RPMI8226 (cell line): ENCODE measurements at regions not wholly inside any gene's neighbourhood (a gene's known extent, or its start where the extent isn't known, plus 50 kb on each side); places are given as distances from the start of the nearest gene placed in this dataset.
"Not testable (repeated sequence)": the region's sequence is repeated elsewhere in the genome, so short reads cannot be mapped to it uniquely, and the experiment has no call there.

Experiments used
- DNase-seq: peaks from one replicate; pipeline ENCODE4 v3.0.0-alpha.2; 2015

DNA sequence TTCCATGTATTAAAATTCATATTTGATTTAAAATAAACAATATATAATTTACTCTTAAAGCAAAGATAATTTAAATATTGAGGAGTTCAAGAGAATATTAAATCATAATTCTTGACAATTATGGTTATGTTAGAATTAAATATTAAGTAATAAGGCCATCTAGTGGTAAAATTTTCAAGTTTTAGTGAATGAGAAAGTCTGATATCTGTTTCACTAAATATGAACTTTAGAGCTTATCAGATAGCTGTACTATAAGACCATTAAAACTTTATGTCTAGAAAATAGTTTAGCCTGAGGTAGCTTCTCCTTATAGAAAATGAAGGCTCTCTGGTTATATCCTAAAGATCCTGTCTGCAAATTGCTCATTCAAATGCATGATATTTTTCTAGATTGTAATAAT lies 152.1 kb upstream of the PRSS12 start:
- DNase-seq, result not testable (repeated sequence)

DNA sequence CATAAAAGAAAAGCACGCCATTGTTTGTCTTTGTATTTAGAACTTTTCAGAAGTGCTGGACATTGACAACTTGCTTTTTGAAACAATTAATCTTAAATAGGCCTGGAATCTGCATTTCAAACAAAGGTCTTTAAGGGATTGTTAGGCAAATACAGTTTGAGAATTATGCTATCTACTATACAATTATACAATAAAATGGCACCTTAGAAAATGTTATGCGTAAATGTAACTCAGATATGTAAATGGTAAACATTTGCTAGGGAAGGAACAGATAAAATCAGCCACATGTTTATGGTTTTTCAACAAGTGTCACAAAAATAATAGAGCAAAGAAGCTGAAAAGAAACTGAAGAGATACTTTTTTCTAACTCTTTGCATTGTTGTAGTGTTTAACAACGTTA lies 152.7 kb upstream of the PRSS12 start:
- not testable (repeated sequence) for DNase-seq

DNA sequence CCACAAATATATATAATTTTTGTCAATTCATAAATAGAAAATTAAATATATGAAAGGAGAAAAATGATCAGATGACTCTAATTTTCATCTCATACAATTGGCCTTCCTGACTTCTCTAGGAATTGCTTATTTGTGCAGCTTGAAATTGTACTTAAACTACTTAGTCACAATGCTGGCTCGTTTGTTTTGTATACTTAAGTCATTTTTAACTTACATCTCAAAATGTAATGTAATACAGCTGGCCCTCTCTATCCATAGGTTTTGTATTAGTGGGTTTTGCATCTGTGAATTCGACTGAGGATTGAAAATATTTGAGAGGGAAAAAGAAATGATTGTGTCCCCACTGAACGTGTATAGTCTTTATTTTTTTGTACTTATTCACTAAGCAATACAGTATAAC lies 160.1 kb upstream of the PRSS12 start:
- DNase-seq, result not testable (repeated sequence)

DNA sequence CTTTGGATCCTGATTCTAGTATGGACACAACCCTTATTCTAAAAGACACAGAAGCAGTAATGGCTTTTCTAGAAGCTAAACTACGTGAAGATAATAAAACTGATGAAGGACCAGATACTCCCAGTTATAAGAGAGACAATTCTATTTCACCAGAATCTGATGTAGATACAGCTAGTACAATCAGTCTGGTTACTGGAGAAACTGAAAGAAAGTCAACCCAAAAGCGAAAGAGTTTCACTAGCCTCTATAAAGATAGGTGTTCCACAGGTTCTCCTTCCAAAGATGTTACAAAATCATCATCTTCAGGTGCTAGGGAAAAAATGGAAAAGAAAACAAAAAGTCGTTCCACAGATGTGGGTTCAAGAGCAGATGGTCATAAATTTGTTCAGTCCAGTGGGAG lies 161.5 kb upstream of the PRSS12 start:
- DNase-seq, result not testable (repeated sequence)

DNA sequence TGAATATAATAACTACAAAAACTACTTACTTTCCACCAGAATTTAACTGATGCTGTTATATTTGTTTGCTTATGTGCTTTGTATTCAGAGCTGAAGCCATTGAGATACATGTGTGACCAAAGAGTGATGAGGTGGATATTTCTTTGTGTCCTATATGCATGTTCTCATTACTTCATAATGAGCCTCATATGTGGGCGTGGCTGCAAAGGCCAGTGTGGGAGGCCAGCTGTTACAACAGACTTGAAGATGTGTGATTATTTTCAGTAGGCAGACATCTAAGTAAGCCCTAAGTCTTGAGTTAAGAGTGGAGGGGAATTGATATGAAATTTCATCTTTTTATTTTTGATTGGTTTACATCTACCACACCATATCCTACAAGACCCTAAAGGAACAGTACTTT lies 163.3 kb upstream of the PRSS12 start:
- DNase-seq, result not testable (repeated sequence)

DNA sequence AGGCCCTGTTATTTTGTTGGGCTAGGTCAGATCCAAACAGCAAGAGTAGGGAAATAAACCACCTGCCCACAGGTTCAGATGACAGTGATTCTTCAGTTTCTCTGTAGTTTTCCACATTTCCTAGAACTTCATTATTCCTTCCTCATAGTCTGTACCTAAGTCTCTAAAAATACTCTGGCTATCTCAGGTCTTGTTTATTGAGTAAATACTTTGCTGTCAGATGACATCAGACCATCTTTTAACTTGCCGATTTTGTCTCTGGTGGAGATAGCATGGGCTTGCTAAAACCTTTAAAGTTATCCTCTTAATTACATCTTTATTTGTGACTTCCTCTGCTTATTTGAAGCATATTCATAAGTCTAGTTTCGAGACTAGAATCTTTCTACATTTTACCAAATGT lies 155.1 kb upstream of the METTL14 start:
- not testable (repeated sequence) for DNase-seq

DNA sequence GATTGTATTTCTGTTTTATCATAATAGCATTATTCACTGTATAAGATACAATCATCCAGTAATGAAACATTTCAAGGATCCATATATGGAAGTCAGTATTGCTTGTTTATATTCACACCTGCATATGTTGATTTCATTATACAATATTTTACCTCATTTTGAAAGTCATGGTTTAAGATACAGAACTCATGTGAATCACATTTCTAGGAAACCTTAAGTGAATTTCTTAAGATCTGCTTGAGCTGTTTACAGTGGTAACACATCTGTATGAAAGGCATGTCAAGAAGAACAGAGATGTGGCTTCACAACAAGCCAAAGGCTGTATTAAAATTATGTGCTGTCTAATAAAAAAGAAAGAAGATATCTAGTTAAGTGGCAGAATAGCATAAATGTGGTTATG lies 153.2 kb upstream of the METTL14 start:
- not testable (repeated sequence) for DNase-seq

DNA sequence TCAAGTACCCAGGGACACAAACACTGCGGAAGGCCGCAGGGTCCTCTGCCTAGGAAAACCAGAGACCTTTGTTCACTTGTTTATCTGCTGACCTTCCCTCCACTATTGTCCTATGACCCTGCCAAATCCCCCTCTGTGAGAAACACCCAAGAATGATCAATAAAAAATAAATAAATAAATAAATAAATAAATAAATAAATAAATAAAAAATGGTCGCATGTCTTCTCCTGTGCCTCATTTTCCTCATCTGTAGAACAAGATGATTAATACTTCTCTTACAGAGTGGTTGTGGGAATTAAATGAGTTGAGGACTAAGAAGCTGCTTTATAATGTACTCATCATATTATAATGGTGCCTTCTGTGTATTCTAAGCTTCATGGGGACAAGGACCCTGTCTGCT lies 149.4 kb upstream of the METTL14 start:
- DNase-seq, result not testable (repeated sequence)

DNA sequence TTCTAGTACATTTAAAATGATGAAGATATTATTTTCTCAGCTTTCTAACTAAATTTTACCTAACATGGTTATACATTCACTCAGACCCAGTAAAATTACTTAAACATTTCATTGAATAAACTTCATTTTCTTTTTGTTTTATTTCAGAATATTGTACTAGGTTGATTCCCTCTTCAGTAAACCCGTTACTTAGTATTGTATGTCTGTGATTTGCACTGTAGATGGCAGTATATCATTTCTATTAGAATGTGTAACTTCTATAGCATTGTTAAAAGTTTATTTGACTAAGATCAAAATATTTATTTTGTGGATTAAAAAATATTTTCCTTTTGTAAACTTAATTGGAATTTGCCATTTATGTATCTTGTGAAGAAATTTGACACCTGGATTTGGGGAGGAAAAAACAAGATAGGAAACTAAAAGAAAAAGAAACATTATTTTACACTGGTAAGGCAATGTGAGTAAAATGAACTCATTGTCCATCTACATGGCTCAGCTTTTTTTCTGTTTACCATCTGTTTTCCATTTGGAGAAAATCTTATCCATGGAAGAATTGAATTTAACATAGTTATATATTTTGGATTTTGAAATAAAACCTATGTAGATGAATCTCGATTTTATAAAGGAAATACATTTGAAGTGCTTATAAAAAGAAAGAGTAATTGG lies 145.6 kb upstream of the METTL14 start:
- peak; percentile 7 for DNase-seq

DNA sequence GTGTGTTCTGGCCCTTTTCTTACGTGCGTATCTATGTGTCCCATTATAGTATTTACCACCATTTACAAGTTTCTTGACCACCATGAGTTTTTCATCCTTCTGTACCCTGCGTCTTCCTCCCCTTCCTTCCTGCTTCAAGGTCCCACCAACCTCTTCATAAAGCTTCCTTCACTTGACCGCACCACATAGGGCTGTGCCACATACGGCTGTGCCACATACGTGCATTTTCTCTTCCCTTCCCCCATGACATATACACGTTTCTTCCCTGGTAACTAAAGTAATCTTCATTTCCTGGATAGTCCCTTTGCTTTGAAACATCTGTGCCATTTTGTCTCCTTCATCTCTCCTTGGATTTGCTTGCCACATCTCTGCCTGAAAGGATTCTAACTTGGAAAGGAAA lies 128.6 kb upstream of the METTL14 start:
- DNase-seq, result not testable (repeated sequence)

DNA sequence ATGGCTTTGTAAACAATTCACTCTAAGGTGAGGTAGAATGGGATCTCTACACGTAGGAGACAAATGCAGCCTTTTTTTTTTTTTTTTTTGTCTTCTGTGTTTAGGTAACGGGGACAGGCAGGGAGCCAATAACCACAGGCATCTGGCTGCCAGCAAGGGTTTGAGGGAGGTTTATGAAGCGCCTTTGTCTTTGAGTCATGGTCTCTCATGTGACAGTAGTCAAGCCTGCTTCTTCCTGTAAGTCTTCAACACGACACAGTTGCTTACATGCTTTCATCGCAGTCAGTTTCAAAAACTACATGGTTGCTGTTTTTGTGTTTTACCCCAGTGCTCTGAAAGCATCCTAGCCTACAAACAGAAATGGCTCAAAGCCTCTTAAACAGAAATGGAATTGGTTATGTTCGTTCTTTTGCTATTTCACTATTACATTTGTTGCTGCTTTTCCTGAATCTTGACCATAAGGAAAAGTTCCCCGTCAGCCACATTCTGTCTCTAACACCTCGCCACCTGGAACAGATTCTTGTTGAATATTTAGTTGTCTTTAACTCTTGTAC lies 127.8 kb upstream of the METTL14 start:
- DNase-seq, result peak; percentile 80

DNA sequence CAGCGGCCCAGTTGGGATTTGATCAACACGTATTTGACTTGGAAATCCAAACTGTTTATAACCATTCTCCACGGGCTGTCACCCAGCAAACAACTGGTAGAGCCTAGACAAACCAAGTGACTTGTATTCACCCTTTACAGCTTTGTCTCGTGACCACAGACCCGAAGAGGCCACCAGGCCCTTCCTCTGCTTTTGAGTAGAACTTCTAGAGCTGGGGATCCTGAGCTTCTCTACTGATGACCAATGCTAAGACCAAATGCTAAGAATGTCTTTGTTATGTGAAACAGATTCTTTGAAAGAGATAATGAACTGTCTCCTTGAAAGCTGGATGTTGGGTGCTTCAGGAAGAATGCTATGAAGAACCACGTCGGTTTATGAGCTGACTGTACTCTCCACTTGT lies 127.0 kb upstream of the METTL14 start:
- DNase-seq, result not testable (repeated sequence)

DNA sequence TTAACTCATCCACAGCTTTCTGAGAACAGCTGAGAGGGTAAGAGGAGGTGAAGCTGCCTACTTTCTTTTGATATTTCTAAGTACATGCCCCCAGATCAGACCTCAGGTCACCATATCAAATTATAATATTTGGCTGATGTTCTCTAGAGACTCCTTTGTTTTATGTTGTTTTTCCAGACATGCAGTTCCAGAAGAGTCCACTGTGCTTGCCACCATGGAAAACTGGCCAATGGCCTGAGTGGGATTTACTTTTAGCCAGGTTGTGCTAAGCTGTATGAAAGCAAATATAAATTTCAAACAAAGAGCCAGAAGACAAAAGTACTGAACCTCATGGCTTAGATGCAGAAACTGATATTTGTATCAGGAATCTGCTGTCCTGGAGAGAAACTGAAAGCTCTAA lies 123.6 kb upstream of the METTL14 start:
- not testable (repeated sequence) for DNase-seq

DNA sequence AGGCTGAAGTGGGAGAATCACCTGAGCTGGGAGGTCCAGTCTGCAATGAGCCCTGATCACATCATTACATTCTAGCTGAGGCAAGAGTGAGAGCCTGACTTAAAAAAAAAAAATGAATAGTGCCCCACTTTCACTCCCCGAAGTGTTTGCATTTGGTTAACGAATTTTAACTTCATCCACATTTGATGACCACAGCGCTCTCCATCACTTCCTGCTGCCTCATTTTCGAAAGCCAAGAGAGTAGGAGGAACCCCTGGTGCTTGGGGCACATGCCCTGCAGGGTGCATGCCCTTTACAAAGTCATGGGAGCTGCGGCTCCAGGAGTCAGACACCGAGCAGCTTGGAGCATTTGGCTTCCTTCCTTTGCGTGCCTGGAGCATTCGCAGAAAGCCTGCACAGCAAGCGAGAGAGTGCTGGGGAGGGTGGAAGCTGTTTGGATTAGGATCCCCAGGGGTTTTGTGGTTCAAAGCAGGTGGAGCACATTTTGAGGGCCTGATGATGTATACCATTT lies 119.1 kb upstream of the METTL14 start:
- peak; percentile 9 for DNase-seq

DNA sequence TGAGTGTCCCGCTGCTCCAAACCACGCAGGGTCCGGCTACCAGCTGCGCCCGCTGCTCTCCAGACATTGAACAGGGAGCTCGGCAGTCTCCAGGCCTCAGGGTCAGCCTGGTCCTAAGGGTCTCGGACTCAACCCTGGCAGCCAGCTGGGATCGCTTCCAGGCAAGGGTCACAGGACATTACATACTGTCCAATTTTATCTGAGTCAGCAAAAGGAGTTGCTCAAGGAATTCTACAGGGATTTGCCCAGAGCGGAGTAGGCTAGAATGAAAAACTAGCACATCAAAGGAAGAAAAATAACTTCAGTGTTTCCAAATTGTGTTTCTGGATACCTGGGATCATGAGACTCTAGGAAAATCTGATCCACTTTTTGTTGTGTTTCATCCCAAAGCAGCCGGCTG lies 112.2 kb upstream of the METTL14 start:
- DNase-seq, result not testable (repeated sequence)

DNA sequence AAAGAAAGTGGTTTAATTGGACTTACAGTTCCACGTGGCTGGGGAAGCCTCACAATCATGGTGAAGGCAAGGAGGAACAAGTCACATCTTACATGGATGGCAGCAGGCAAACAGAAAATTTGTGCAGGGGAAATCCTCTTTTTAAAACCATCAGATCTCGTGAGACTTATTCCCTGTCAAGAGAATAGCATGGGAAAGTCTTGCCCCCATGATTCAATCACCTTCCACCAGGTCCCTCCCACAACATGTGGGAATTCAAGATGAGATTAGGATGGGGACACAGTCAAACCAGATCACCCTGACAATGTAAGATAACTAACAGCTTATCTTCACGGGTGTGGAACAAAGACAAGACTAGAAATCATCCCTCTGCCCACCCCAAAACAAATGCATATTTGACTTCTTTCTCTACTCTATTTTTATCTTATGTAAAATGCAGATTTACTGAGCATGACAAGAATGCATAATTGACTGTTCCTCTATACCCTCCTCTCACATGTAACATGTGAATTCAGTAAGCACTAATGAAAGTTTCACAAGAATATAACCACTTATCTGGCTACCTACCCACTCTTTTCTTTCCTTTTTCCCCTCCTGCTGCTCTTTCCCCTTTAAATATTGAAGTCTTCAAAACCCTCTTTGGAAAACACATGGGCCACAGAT lies 110.8 kb upstream of the METTL14 start:
- DNase-seq, result not testable (repeated sequence)

DNA sequence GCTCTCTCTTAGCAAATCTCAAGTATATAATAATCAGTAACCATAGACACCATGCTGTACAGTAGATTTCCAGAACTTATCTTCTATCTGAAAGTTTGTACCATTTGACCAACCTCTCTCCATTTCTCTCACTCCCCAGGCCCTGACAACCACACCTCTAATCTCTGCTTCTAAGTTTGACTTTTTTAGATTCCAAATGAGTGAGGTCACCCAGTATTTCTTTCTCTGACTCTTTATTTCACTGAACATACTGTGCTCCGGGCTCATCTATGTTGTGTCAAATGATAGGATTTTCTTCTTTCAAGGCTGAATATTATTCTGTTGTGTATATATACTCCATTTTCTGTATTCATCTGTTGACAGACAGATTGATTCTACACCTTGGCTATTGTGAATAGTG lies 110.1 kb upstream of the METTL14 start:
- DNase-seq, result not testable (repeated sequence)

DNA sequence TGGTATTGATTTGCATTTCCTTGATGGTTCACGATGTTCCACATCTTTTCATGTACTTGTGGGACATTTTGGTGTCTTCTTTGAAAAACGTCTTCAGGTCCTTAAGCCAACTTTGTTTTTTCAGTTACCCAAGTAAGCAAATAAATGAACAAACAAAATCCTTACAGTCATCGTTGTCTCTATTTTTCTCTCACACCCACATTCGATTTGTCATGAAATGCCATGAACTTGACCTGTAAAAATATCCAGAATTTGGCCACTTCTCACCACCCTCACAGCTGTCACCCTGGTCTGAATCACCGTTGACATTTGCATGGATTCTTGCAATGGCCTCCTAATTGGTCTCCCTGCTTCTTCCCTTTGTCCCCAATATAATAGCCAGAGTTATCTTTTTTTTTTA lies 109.5 kb upstream of the METTL14 start:
- DNase-seq, result not testable (repeated sequence)

DNA sequence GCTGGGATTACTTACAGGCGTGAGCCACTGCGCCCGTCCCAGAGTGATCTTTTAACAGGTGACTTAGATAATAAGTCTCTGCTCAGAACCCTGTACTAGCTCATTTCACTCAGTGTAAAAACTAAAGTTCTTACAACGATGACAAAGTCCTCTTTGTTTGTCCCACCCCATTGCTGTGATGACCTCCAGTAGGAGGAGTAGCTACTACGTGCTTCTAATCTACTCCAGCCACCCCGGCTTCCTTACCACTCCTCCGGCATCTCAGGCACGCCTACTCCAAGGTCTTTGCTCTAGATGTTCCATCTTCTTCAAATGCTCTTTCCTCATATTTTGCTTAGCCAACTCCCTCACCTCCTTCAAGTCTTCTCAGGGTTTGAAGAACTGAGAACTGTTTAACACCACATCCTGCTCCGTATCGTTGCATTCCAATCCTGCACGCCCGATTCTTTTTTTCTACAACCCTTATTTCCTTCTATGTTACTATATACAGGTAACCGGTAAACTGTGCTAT lies 108.4 kb upstream of the METTL14 start:
- DNase-seq, result not testable (repeated sequence)

DNA sequence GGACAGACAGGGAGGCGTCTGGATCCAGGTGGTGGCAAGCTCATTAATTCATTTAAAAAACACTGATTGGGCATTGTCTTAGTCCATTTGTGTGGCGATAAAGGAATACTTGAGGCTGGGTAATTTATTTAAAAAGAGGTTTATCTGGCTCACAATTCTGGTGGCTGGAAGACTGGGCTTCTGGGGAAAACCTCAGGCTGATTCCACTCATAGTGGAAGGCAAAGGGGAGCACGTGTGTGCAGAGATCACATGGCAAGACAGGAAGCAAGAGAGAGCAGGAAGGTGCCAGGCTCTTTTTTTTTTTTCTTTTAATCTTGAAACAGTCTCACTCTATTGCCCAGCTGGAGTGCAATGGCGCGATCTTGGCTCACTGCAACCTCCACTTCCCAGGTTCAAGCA lies 100.2 kb upstream of the METTL14 start:
- DNase-seq, result no peak

DNA sequence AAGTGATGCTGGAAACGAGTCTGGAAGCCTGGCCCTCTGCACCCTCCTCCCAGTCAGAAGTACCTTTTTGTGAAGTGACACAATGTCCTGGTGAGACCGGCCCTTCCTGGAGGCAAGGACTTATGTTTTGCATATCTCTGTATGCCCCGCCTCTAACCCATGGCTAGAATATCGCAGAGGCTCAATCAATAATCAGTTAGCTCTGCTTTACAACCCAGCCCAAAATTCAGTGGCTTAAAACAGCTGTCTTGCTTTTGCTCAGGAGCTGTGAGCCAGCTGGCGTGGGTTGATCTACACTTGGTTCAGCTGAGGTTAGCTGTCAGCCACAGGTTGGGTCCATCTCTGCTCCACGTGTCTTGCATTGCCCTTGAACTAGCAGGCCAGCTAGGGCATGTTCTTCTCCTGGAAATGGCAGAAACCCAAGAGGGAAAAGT lies 98.8 kb upstream of the METTL14 start:
- no peak for DNase-seq

DNA sequence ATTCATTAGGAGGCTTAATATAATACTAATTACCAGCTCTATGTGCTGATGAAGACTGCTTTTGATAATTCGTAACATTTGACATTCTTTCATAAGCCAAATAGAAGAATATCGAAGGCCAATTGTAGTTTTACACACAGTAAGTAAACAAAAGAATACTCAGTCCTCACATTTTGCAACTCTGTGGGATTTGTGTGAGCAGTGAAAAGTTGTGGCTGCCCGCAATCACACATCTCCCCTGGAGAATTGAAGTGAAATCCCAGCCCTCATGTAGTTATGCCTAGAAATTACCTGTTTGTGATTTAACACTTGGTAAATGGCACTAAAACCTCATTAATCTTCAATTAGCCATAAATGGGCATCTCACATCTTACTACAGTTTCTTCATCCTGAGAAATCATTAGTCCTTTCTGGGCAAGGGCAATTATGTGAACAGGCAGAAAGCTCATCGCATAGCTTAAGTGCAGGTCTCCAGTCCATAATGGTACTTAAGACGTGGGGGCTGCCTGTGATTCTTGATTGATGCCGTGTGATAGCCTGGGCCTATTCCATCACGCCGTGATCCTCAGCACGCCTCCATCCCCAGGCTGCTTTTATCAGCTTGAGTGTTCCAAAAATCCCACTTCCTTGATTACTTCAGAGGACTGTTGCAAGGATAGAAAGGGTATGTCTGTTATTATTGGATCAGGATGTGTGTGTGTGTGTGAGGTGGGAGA lies 97.9 kb upstream of the METTL14 start:
- DNase-seq, result no peak

DNA sequence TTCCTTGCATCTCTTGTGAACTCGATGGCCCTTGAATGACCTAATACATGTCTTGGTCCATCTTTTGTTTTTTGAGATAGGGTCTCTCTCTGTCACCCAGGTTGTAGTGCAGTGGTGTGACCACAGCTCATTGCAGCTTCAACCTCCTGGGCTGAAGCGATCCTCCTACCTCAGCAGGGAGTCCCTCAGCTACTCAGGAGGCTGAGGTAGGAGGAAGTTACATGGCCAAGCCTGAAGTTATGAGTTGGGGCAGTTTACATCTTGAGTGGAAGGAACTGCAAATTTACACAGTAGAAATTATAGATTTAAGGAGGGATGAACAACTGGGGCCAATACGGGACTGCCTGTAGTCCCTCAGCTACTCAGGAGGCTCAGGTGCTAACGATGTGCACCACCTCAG lies 97.2 kb upstream of the METTL14 start:
- DNase-seq, result no peak
